GM12878 (cell line): ENCODE measurements at regions not wholly inside any gene's neighbourhood (a gene's known extent, or its start where the extent isn't known, plus 50 kb on each side); places are given as distances from the start of the nearest gene placed in this dataset.

Source experiments
- ATAC-seq: fragments of 200-7000 bp; cut with Tn5 transposase; 3 replicates; pipeline ENCODE4 v1.9.1; 2020; ENCODE audit warnings: mild to moderate bottlenecking, moderate library complexity
- BruUV-seq: library from RNA; stranded (reverse); fragments of 400-500 nt; replicated peaks from 2 replicates; lab custom pipeline; 2021; lab: Mats Ljungman, UMichigan
- CTCF ChIA-PET: fragments of 300-600 bp; sonication (Branson Sonifier 250); formaldehyde crosslinking; extraction: SDS; loops from one replicate; lab custom pipeline; 2021; ENCODE audit warnings: inconsistent platforms; lab: Yijun Ruan, JAX
- POLR2A ChIA-PET: fragments of 350-600 bp; formaldehyde crosslinking; extraction: SDS; loops from one replicate; lab custom pipeline; 2021; ENCODE audit warnings: inconsistent platforms; lab: Charles Lee
- RAD21 ChIA-PET: fragments of 300-600 bp; sonication (Branson Sonifier 250); formaldehyde crosslinking; loops from one replicate; lab custom pipeline; 2023; ENCODE audit warnings: antibody characterized with exemption; ENCODE audit not compliant: unreplicated experiment; lab: Charles Lee
- SMC1A ChIA-PET: fragments of 300-600 bp; sonication (Branson Sonifier 250); formaldehyde crosslinking; loops from one replicate; lab custom pipeline; 2023; ENCODE audit not compliant: unreplicated experiment, uncharacterized antibody; lab: Charles Lee
- DNase-seq: peaks from one replicate; pipeline ENCODE4 v3.0.0-alpha.2; 2011; ENCODE audit warnings: low read depth, low spot score
- FAIRE-seq: peaks from 3 replicates; lab custom pipeline; 2011; peaks lifted over from hg19 to GRCh38; lab: Jason Lieb, UNC
- H2AFZ ChIP-seq: 2 replicates; pipeline ENCODE4 v1.6.0; 2011; ENCODE audit warnings: low read depth, low read length, control low read depth; ENCODE audit not compliant: control insufficient read depth
- H3K27ac ChIP-seq: 2 replicates; pipeline ENCODE4 v1.5.1; 2011; ENCODE audit warnings: control low read depth; ENCODE audit not compliant: control insufficient read depth, insufficient read depth
- H3K27me3 ChIP-seq, 2 experiments: replicated peaks in 1 of 2; 2 replicates each; pipeline versions ENCODE4 v1.6.0 to v1.6.1; 2011; ENCODE audit warnings: low read length in 1 of 2; ENCODE audit not compliant: control insufficient read depth in 2 of 2, insufficient read depth in 2 of 2
- H3K36me3 ChIP-seq, 2 experiments: 2 replicates each; pipeline ENCODE4 v1.5.1; 2011; ENCODE audit warnings: low read length in 1 of 2; ENCODE audit not compliant: control insufficient read depth in 2 of 2, insufficient read depth in 2 of 2
- H3K4me1 ChIP-seq: 2 replicates; pipeline ENCODE4 v1.6.1; 2011; ENCODE audit warnings: mild to moderate bottlenecking, low read length, moderate library complexity, mixed read lengths; ENCODE audit not compliant: control insufficient read depth, insufficient read depth
- H3K4me2 ChIP-seq: 2 replicates; pipeline ENCODE4 v1.6.0; 2011; ENCODE audit warnings: control low read depth; ENCODE audit not compliant: control insufficient read depth, insufficient read depth
- H3K4me3 ChIP-seq: fragments of 200-600 bp; sonication (generic); 2 replicates; pipeline ENCODE4 v1.5.1; 2016
- H3K79me2 ChIP-seq: 2 replicates; pipeline ENCODE4 v1.6.0; 2011; ENCODE audit warnings: low read length; ENCODE audit not compliant: control insufficient read depth, insufficient read depth
- H3K9ac ChIP-seq: 2 replicates; pipeline ENCODE4 v1.8.0; 2011; ENCODE audit warnings: low read length, control low read depth, mixed read lengths; ENCODE audit not compliant: control insufficient read depth, insufficient read depth
- H3K9me3 ChIP-seq: replicated peaks from 3 replicates; pipeline ENCODE4 v1.5.1; 2011; ENCODE audit warnings: mild to moderate bottlenecking, low read length; ENCODE audit not compliant: control insufficient read depth, insufficient read depth
- H4K20me1 ChIP-seq: 2 replicates; pipeline ENCODE4 v1.6.0; 2011; ENCODE audit not compliant: control insufficient read depth, insufficient read depth
- BHLHE40 ChIP-seq, 2 experiments: fragments of 450-650 bp in 1 of 2; IDR thresholded peaks; 2 replicates each; pipeline ENCODE4 v1.6.1; 2011 to 2017; ENCODE audit warnings: low read depth in 2 of 2, borderline replicate concordance in 1 of 2, improper control_type of control experiment in 1 of 2, low read length in 1 of 2, mild to moderate bottlenecking in 1 of 2
- BMI1 ChIP-seq: fragments of 450-650 bp; IDR thresholded peaks from 2 replicates; pipeline ENCODE4 v1.6.1; 2016; ENCODE audit warnings: mild to moderate bottlenecking, moderate library complexity, borderline replicate concordance
- CHD4 ChIP-seq: fragments of 200-600 bp; sonication (generic); IDR thresholded peaks from 2 replicates; pipeline ENCODE4 v1.6.1; 2016; ENCODE audit warnings: mild to moderate bottlenecking
- ESRRA ChIP-seq: IDR thresholded peaks from 2 replicates; pipeline ENCODE4 v1.6.1; 2012; ENCODE audit warnings: mild to moderate bottlenecking, low read length, improper control_type of control experiment
- EZH2 ChIP-seq: IDR thresholded peaks from 2 replicates; pipeline ENCODE4 v1.6.1; 2012; ENCODE audit warnings: low read depth, mild to moderate bottlenecking, control low read depth, inconsistent platforms, low read length, borderline replicate concordance; ENCODE audit not compliant: control insufficient read depth
- MAX ChIP-seq: IDR thresholded peaks from 2 replicates; pipeline ENCODE4 v1.6.1; 2012; ENCODE audit warnings: low read depth, low read length, improper control_type of control experiment
- NR2C1 ChIP-seq: fragments of 450-650 bp; IDR thresholded peaks from 2 replicates; pipeline ENCODE4 v1.6.1; 2017; ENCODE audit warnings: antibody characterized with exemption, mild to moderate bottlenecking, moderate library complexity
- NR2F1 ChIP-seq: fragments of 450-650 bp; conservative IDR thresholded peaks from 2 replicates; pipeline ENCODE4 v1.6.1; 2017; ENCODE audit warnings: mild to moderate bottlenecking
- PML ChIP-seq: IDR thresholded peaks from 2 replicates; pipeline ENCODE4 v1.6.1; 2012; ENCODE audit warnings: low read length, inconsistent platforms
- STAT3 ChIP-seq: IDR thresholded peaks from 2 replicates; pipeline ENCODE4 v1.6.1; 2011; ENCODE audit warnings: low read depth, low read length, improper control_type of control experiment
- USF2 ChIP-seq: IDR thresholded peaks from 2 replicates; pipeline ENCODE4 v1.6.1; 2011; ENCODE audit warnings: low read depth, low read length, improper control_type of control experiment, borderline replicate concordance
- ZNF207 ChIP-seq: fragments of 450-650 bp; IDR thresholded peaks from 2 replicates; pipeline ENCODE4 v1.6.1; 2014; ENCODE audit warnings: antibody characterized with exemption, mild to moderate bottlenecking, borderline replicate concordance
- ZNF274 ChIP-seq: IDR thresholded peaks from one replicate; pipeline ENCODE4 v1.8.0; 2011; ENCODE audit not compliant: insufficient read length, insufficient read depth
- ZSCAN29 ChIP-seq: fragments of 450-650 bp; IDR thresholded peaks from 2 replicates; pipeline ENCODE4 v1.6.1; 2017; ENCODE audit warnings: mild to moderate bottlenecking, moderate library complexity
- WGBS: methylation state at CpG from one replicate; pipeline ENCODE4 v1.1.6; 2016; ENCODE audit warnings: low lambda C conversion rate; ENCODE audit not compliant: insufficient replicate concordance, insufficient coverage; ENCODE audit errors: missing lambda C conversion rate; 5-methylcytosine and 5-hydroxymethylcytosine counted together
- in situ Hi-C: fragments of 300-500 bp; cut with MboI; formaldehyde crosslinking; loops from 9 replicates; pipeline ENCODE4 v1.14.3; 2018; ENCODE audit warnings: mixed read lengths
- intact Hi-C: fragments of 100-400 bp; cut with micrococcal nuclease; formaldehyde crosslinking; loops from one replicate; pipeline ENCODE4 v1.14.2; 2022; ENCODE audit not compliant: unreplicated experiment
- TF ChIP-seq, protein P1 (sequence below): fragments of 450-650 bp; IDR thresholded peaks from 2 replicates; pipeline ENCODE4 v1.6.1; 2017; ENCODE audit warnings: mild to moderate bottlenecking, moderate library complexity

DNA sequence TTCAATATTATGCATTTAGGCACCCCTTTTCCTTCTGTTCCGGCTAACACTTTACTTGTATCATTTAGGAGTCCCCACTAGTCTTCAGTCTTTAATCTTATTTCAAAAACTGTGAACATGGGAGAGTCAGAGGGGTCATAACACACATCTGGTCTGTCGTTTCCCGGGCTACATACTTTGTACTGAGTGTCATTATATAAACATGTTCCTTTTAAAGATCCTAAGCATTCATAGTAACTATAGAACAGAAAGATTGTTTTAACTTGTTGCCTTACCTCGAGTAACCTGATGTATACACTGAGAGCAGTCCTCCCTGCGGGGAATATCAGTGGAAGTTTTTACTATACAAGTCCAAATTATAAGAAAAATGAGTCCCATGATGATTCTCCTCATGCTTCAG lies 78.2 kb upstream of the VEPH1 start:
- no peak for ATAC-seq
- TF ChIP-seq ZSCAN29: no peak
- no peak for TF ChIP-seq CHD4
- TF ChIP-seq USF2: no peak
- no peak for TF ChIP-seq ZNF207
- TF ChIP-seq PML: no peak
- no peak for TF ChIP-seq STAT3
- TF ChIP-seq, protein P1, sequence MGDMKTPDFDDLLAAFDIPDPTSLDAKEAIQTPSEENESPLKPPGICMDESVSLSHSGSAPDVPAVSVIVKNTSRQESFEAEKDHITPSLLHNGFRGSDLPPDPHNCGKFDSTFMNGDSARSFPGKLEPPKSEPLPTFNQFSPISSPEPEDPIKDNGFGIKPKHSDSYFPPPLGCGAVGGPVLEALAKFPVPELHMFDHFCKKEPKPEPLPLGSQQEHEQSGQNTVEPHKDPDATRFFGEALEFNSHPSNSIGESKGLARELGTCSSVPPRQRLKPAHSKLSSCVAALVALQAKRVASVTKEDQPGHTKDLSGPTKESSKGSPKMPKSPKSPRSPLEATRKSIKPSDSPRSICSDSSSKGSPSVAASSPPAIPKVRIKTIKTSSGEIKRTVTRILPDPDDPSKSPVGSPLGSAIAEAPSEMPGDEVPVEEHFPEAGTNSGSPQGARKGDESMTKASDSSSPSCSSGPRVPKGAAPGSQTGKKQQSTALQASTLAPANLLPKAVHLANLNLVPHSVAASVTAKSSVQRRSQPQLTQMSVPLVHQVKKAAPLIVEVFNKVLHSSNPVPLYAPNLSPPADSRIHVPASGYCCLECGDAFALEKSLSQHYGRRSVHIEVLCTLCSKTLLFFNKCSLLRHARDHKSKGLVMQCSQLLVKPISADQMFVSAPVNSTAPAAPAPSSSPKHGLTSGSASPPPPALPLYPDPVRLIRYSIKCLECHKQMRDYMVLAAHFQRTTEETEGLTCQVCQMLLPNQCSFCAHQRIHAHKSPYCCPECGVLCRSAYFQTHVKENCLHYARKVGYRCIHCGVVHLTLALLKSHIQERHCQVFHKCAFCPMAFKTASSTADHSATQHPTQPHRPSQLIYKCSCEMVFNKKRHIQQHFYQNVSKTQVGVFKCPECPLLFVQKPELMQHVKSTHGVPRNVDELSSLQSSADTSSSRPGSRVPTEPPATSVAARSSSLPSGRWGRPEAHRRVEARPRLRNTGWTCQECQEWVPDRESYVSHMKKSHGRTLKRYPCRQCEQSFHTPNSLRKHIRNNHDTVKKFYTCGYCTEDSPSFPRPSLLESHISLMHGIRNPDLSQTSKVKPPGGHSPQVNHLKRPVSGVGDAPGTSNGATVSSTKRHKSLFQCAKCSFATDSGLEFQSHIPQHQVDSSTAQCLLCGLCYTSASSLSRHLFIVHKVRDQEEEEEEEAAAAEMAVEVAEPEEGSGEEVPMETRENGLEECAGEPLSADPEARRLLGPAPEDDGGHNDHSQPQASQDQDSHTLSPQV: no peak
- no peak for TF ChIP-seq NR2C1
- TF ChIP-seq BMI1: no peak
- no peak for TF ChIP-seq NR2F1
- no peak for TF ChIP-seq MAX
- no peak for TF ChIP-seq BHLHE40 (IDR thresholded peaks at IDR 0.05; ENCODE audit: borderline replicate concordance in 1 of 2, low read depth in 2 of 2, low read length in 1 of 2)
- no peak for TF ChIP-seq EZH2
- TF ChIP-seq ESRRA: no peak
- TF ChIP-seq ZNF274: no peak
- TF ChIP-seq, all 136 proteins: peak for 0
- intact Hi-C loops: no loop called here
- DNase-seq (no peak), FAIRE-seq (no peak)
- RAD21 ChIA-PET: no interaction called here
- no peak overlapping the region for H3K27ac ChIP-seq
- H3K9ac ChIP-seq: no peak overlapping the region
- CTCF ChIA-PET: interaction anchor here (1.1 kb wide), 2 partner anchors 26 kb away, joined by 3 read pairs; no protein-coding TSS in a partner anchor
- H3K36me3 ChIP-seq: no peaks in the 10 kb centered on the region
- H3K4me2 ChIP-seq: no peak overlapping the region
- no peaks in the 10 kb centered on the region for H3K4me1 ChIP-seq
- WGBS: 7% methylated on average over 5 of the region's 5 CpGs
- BruUV-seq: no TSS peak
- POLR2A ChIA-PET: no interaction called here
- no peak overlapping the region for H2AFZ ChIP-seq
- no peaks in the 10 kb centered on the region for H4K20me1 ChIP-seq
- H3K9me3 ChIP-seq: no peaks in the 10 kb centered on the region
- no peaks in the 10 kb centered on the region for H3K79me2 ChIP-seq
- in situ Hi-C loops: no loop called here
- SMC1A ChIA-PET: no interaction called here
- H3K27me3 ChIP-seq: no peaks in the 10 kb centered on the region
- no peak overlapping the region for H3K4me3 ChIP-seq
